ENCODE measurements at regions not wholly inside any gene's neighbourhood (a gene's known extent, or its start where the extent isn't known, plus 50 kb on each side); places are given as distances from the start of the nearest gene placed in this dataset.

GRCh38 chr11:29243616-29244015 lies 773.2 kb downstream of the KCNA4 start:
- TF ChIP-seq RAD21 (IDR thresholded peaks at IDR 0.05; ENCODE audit: low read depth) = no peak
- no peak for TF ChIP-seq CTCF (IDR thresholded peaks at IDR 0.05 in 2 of 3, conservative IDR thresholded peaks at IDR 0.05 in 1 of 3; ENCODE audit: borderline replicate concordance in 1 of 3, insufficient read depth in 1 of 3, low read depth in 2 of 3, low read length in 2 of 3)
- no peak for TF ChIP-seq ATF3 (IDR thresholded peaks at IDR 0.05)
